HEK293 (cell line): ENCODE measurements at regions not wholly inside any gene's neighbourhood (a gene's known extent, or its start where the extent isn't known, plus 50 kb on each side); places are given as distances from the start of the nearest gene placed in this dataset.

Experiments
- CTCF ChIA-PET: fragments of 350-600 bp; formaldehyde crosslinking; extraction: SDS; loops from one replicate; lab custom pipeline; 2021; ENCODE audit warnings: antibody characterized with exemption; lab: Yijun Ruan, JAX
- POLR2A ChIA-PET: fragments of 300-600 bp; formaldehyde crosslinking; extraction: SDS; loops from one replicate; lab custom pipeline; 2020; ENCODE audit warnings: antibody characterized with exemption, inconsistent platforms; lab: Yijun Ruan, JAX
- H3K27ac ChIP-seq: fragments of 200-500 bp; sonication (Bioruptor generic); 2 replicates; pipeline ENCODE4 v1.5.1; 2014; ENCODE audit warnings: low read depth, low read length, control low read depth, inconsistent platforms; ENCODE audit errors: extremely low read depth
- H3K36me3 ChIP-seq, 2 experiments: fragments of 200-500 bp in 1 of 2; sonication (Bioruptor generic) in 1 of 2; 1 replicate in 1 of 2; 2 replicates in 1 of 2; pipeline ENCODE4 v1.5.1; 2014 to 2017; ENCODE audit warnings: inconsistent platforms in 2 of 2, low read length in 2 of 2; ENCODE audit not compliant: control insufficient read depth in 2 of 2, insufficient read depth in 1 of 2
- H3K4me1 ChIP-seq: fragments of 200-500 bp; sonication (Bioruptor generic); 2 replicates; pipeline ENCODE4 v1.5.1; 2014; ENCODE audit warnings: mild to moderate bottlenecking, low read length, inconsistent platforms; ENCODE audit not compliant: control insufficient read depth, insufficient read depth
- H3K4me3 ChIP-seq: 2 replicates; pipeline ENCODE4 v1.5.1; 2011; ENCODE audit warnings: low read depth, mild to moderate bottlenecking, control low read depth, low read length, moderate library complexity
- H3K9me3 ChIP-seq: fragments of 200-500 bp; sonication (Bioruptor generic); 2 replicates; pipeline ENCODE4 v1.5.1; 2014; ENCODE audit warnings: low read depth, low read length, inconsistent platforms; ENCODE audit not compliant: control insufficient read depth, insufficient read depth
- MYNN ChIP-seq: fragments of 450-650 bp; formaldehyde crosslinking; IDR thresholded peaks from 2 replicates; pipeline ENCODE4 v1.5.1; 2016; ENCODE audit warnings: missing biosample characterization, missing genetic modification characterization, borderline replicate concordance
- TCF7L2 ChIP-seq: IDR thresholded peaks from 2 replicates; pipeline ENCODE4 v1.6.1; 2011; ENCODE audit warnings: low read depth, mild to moderate bottlenecking, inconsistent platforms, low read length, moderate library complexity, borderline replicate concordance
- ZBTB17 ChIP-seq: fragments of 450-650 bp; formaldehyde crosslinking; IDR thresholded peaks from 2 replicates; pipeline ENCODE4 v1.5.1; 2016; ENCODE audit warnings: missing biosample characterization, missing genetic modification characterization
- ZNF10 ChIP-seq: fragments of 450-650 bp; formaldehyde crosslinking; IDR thresholded peaks from 2 replicates; pipeline ENCODE4 v1.5.1; 2017; ENCODE audit warnings: missing biosample characterization, missing genetic modification characterization
- ZNF391 ChIP-seq: fragments of 450-650 bp; formaldehyde crosslinking; IDR thresholded peaks from 2 replicates; pipeline ENCODE4 v1.5.1; 2016; ENCODE audit warnings: low read depth, missing biosample characterization, missing genetic modification characterization, borderline replicate concordance
- ZNF433 ChIP-seq: fragments of 450-650 bp; formaldehyde crosslinking; IDR thresholded peaks from 2 replicates; pipeline ENCODE4 v1.5.1; 2016; ENCODE audit warnings: missing biosample characterization, missing genetic modification characterization, low read depth
- ZNF621 ChIP-seq: fragments of 450-650 bp; formaldehyde crosslinking; IDR thresholded peaks from 2 replicates; pipeline ENCODE4 v1.5.1; 2017; ENCODE audit warnings: missing biosample characterization, missing genetic modification characterization
- ZNF707 ChIP-seq: fragments of 450-650 bp; formaldehyde crosslinking; IDR thresholded peaks from 2 replicates; pipeline ENCODE4 v1.5.1; 2016; ENCODE audit warnings: missing biosample characterization, missing genetic modification characterization
- TF ChIP-seq, protein P1 (sequence below): fragments of 450-650 bp; formaldehyde crosslinking; IDR thresholded peaks from 2 replicates; pipeline ENCODE4 v1.5.1; 2016; ENCODE audit warnings: missing biosample characterization, missing genetic modification characterization
- TF ChIP-seq, protein P2 (sequence below): fragments of 450-650 bp; IDR thresholded peaks from 2 replicates; pipeline ENCODE4 v1.5.1; 2018; ENCODE audit warnings: missing biosample characterization, missing genetic modification characterization
- TF ChIP-seq, protein P3 (sequence below): sonication (generic); formaldehyde crosslinking; IDR thresholded peaks from 2 replicates; pipeline ENCODE4 v1.8.1; 2022; ENCODE audit warnings: mild to moderate bottlenecking, moderate library complexity, missing genetic modification reagents
- TF ChIP-seq, protein P4 (sequence below): fragments of 450-650 bp; formaldehyde crosslinking; IDR thresholded peaks from 2 replicates; pipeline ENCODE4 v1.5.1; 2016; ENCODE audit warnings: missing biosample characterization, missing genetic modification characterization, borderline replicate concordance
- TF ChIP-seq, protein P5 (sequence below): fragments of 450-650 bp; formaldehyde crosslinking; IDR thresholded peaks from 2 replicates; pipeline ENCODE4 v1.5.1; 2016; ENCODE audit warnings: missing biosample characterization, missing genetic modification characterization
- TF ChIP-seq, protein P6 (sequence below): fragments of 450-650 bp; formaldehyde crosslinking; IDR thresholded peaks from 2 replicates; pipeline ENCODE4 v1.5.1; 2016; ENCODE audit warnings: missing biosample characterization, missing genetic modification characterization

DNA sequence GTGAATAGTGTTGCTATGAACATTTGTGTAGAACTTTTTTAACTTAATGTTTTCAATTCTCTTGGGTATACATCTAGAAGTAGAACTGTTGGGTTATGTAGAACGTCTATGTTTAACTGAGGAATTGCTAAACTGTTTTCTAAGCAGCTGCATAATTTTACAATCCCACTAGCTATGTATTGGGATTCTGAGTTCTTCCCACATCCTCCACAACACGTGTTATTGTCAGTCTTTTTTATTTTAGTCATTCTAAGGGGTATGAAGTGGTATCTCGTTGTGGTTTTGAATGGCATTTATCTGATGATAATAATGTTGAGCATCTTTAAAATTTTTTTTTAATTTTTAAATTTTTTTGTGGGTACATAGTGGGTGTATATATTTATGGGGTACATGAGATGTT is 55.0 kb upstream of the NPHP3 start (continued):
- TF ChIP-seq, protein P1, sequence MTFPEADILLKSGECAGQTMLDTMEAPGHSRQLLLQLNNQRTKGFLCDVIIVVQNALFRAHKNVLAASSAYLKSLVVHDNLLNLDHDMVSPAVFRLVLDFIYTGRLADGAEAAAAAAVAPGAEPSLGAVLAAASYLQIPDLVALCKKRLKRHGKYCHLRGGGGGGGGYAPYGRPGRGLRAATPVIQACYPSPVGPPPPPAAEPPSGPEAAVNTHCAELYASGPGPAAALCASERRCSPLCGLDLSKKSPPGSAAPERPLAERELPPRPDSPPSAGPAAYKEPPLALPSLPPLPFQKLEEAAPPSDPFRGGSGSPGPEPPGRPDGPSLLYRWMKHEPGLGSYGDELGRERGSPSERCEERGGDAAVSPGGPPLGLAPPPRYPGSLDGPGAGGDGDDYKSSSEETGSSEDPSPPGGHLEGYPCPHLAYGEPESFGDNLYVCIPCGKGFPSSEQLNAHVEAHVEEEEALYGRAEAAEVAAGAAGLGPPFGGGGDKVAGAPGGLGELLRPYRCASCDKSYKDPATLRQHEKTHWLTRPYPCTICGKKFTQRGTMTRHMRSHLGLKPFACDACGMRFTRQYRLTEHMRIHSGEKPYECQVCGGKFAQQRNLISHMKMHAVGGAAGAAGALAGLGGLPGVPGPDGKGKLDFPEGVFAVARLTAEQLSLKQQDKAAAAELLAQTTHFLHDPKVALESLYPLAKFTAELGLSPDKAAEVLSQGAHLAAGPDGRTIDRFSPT (tag by site-specific recombination), result no peak
- TF ChIP-seq, protein P2, sequence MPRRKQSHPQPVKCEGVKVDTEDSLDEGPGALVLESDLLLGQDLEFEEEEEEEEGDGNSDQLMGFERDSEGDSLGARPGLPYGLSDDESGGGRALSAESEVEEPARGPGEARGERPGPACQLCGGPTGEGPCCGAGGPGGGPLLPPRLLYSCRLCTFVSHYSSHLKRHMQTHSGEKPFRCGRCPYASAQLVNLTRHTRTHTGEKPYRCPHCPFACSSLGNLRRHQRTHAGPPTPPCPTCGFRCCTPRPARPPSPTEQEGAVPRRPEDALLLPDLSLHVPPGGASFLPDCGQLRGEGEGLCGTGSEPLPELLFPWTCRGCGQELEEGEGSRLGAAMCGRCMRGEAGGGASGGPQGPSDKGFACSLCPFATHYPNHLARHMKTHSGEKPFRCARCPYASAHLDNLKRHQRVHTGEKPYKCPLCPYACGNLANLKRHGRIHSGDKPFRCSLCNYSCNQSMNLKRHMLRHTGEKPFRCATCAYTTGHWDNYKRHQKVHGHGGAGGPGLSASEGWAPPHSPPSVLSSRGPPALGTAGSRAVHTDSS (tag by site-specific recombination), result no peak
- no peak for TF ChIP-seq TCF7L2

DNA sequence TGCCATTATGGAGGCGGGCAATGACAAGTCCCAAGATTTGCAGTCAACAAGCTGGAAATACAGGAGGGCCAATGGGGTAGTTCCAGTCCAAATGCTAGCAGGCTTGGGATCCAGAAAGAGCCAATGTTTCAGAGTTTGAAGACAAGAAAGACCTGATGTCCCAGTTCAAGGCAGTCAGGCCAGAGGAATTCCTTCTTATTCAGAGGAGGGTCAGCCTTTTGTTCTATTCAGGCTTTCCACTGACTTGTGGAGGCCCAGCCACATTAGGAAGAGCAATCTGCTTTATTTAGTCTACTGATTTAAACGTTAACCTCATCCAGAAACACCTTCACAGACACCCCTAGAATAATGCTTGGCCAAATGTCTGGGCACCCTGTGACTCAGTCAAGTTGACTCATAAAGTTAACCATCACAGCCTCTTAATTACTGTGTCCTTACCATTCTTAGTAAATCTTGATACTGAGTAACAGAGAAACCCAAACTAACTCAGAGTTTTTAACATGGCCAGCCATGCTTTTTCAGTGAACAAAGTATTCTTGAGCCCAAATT is 50.9 kb upstream of the NPHP3 start:
- TF ChIP-seq ZNF391 (tag by site-specific recombination), result no peak
- TF ChIP-seq, protein P3, sequence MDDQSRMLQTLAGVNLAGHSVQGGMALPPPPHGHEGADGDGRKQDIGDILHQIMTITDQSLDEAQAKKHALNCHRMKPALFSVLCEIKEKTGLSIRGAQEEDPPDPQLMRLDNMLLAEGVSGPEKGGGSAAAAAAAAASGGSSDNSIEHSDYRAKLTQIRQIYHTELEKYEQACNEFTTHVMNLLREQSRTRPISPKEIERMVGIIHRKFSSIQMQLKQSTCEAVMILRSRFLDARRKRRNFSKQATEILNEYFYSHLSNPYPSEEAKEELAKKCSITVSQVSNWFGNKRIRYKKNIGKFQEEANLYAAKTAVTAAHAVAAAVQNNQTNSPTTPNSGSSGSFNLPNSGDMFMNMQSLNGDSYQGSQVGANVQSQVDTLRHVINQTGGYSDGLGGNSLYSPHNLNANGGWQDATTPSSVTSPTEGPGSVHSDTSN (CRISPR knock-in tag), result no peak
- no peak for TF ChIP-seq ZNF433 (tag by site-specific recombination)
- no peak for TF ChIP-seq ZNF10 (tag by site-specific recombination)
- TF ChIP-seq MYNN (tag by site-specific recombination), result no peak
- TF ChIP-seq, protein P4, sequence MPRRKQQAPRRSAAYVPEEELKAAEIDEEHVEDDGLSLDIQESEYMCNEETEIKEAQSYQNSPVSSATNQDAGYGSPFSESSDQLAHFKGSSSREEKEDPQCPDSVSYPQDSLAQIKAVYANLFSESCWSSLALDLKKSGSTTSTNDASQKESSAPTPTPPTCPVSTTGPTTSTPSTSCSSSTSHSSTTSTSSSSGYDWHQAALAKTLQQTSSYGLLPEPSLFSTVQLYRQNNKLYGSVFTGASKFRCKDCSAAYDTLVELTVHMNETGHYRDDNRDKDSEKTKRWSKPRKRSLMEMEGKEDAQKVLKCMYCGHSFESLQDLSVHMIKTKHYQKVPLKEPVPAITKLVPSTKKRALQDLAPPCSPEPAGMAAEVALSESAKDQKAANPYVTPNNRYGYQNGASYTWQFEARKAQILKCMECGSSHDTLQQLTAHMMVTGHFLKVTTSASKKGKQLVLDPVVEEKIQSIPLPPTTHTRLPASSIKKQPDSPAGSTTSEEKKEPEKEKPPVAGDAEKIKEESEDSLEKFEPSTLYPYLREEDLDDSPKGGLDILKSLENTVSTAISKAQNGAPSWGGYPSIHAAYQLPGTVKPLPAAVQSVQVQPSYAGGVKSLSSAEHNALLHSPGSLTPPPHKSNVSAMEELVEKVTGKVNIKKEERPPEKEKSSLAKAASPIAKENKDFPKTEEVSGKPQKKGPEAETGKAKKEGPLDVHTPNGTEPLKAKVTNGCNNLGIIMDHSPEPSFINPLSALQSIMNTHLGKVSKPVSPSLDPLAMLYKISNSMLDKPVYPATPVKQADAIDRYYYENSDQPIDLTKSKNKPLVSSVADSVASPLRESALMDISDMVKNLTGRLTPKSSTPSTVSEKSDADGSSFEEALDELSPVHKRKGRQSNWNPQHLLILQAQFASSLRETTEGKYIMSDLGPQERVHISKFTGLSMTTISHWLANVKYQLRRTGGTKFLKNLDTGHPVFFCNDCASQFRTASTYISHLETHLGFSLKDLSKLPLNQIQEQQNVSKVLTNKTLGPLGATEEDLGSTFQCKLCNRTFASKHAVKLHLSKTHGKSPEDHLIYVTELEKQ (tag by site-specific recombination), result no peak
- TF ChIP-seq ZNF621 (tag by site-specific recombination), result no peak
- TF ChIP-seq, protein P5, sequence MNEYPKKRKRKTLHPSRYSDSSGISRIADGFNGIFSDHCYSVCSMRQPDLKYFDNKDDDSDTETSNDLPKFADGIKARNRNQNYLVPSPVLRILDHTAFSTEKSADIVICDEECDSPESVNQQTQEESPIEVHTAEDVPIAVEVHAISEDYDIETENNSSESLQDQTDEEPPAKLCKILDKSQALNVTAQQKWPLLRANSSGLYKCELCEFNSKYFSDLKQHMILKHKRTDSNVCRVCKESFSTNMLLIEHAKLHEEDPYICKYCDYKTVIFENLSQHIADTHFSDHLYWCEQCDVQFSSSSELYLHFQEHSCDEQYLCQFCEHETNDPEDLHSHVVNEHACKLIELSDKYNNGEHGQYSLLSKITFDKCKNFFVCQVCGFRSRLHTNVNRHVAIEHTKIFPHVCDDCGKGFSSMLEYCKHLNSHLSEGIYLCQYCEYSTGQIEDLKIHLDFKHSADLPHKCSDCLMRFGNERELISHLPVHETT (tag by site-specific recombination), result no peak
- no peak for TF ChIP-seq ZNF707 (tag by site-specific recombination)
- TF ChIP-seq, protein P6, sequence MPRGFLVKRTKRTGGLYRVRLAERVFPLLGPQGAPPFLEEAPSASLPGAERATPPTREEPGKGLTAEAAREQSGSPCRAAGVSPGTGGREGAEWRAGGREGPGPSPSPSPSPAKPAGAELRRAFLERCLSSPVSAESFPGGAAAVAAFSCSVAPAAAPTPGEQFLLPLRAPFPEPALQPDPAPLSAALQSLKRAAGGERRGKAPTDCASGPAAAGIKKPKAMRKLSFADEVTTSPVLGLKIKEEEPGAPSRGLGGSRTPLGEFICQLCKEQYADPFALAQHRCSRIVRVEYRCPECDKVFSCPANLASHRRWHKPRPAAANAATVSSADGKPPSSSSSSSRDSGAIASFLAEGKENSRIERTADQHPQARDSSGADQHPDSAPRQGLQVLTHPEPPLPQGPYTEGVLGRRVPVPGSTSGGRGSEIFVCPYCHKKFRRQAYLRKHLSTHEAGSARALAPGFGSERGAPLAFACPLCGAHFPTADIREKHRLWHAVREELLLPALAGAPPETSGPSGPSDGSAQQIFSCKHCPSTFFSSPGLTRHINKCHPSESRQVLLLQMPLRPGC (tag by site-specific recombination), result no peak
- no peak for TF ChIP-seq ZBTB17 (tag by site-specific recombination)
- H3K27ac ChIP-seq, result no peak overlapping the region
- H3K4me3 ChIP-seq, result no peak overlapping the region
- H3K36me3 ChIP-seq, result no peaks in the 10 kb centered on the region
- POLR2A ChIA-PET, result no interaction called here
- CTCF ChIA-PET, result no interaction called here
- H3K4me1 ChIP-seq, result no peaks in the 10 kb centered on the region
- H3K9me3 ChIP-seq, result no peaks in the 10 kb centered on the region
